Uterus (tissue), 2 donors: ENCODE measurements at regions not wholly inside any gene's neighbourhood (a gene's known extent, or its start where the extent isn't known, plus 50 kb on each side); places are given as distances from the start of the nearest gene placed in this dataset.

Source experiments
- CTCF ChIP-seq, 4 experiments: fragments of 200-600 bp in 2 of 4; fragments of 450-650 bp in 2 of 4; sonication (generic) in 2 of 4; IDR thresholded peaks; one replicate each; pipeline ENCODE4 v1.5.1; 2016 to 2019; ENCODE audit warnings: antibody characterized with exemption in 4 of 4, mild to moderate bottlenecking in 2 of 4, moderate library complexity in 1 of 4
- POLR2A ChIP-seq, 2 donors: fragments of 450-650 bp; IDR thresholded peaks; one replicate each; pipeline ENCODE4 v1.6.1; 2016; ENCODE audit warnings: antibody characterized with exemption in 2 of 2, mild to moderate bottlenecking in 1 of 2, moderate library complexity in 1 of 2

GRCh38 chr19:56933014-56933705 lies 92.6 kb upstream of the PEG3 start:
- TF ChIP-seq CTCF (IDR thresholded peaks at IDR 0.05) (no peak), POLR2A (IDR thresholded peaks at IDR 0.05) (no peak)
